Brain microvascular endothelial cell (primary cell): ENCODE measurements at regions not wholly inside any gene's neighbourhood (a gene's known extent, or its start where the extent isn't known, plus 50 kb on each side); places are given as distances from the start of the nearest gene placed in this dataset.
"Not testable (repeated sequence)": the region's sequence is repeated elsewhere in the genome, so short reads cannot be mapped to it uniquely, and the experiment has no call there.

Experiments used
- DNase-seq: peaks from one replicate; pipeline ENCODE4 v3.0.0-alpha.2; 2020
- H3K27ac ChIP-seq: fragments of 250-450 bp; sonication (Bioruptor Pico); 2 replicates; pipeline ENCODE4 v1.5.1; 2020; ENCODE audit warnings: mild to moderate bottlenecking, moderate library complexity
- H3K27me3 ChIP-seq: fragments of 250-450 bp; sonication (Bioruptor Pico); replicated peaks from 2 replicates; pipeline ENCODE4 v1.5.1; 2020; ENCODE audit warnings: mild to moderate bottlenecking
- H3K36me3 ChIP-seq: fragments of 250-450 bp; sonication (Bioruptor Pico); replicated peaks from 2 replicates; pipeline ENCODE4 v1.5.1; 2020; ENCODE audit warnings: mild to moderate bottlenecking
- H3K4me3 ChIP-seq: 2 replicates; pipeline ENCODE4 v1.5.1; 2011; ENCODE audit warnings: low read depth, mild to moderate bottlenecking, control low read depth, low read length, moderate library complexity
- CTCF ChIP-seq: IDR thresholded peaks from 2 replicates; pipeline ENCODE4 v1.5.1; 2011; ENCODE audit warnings: low read depth, mild to moderate bottlenecking, moderate library complexity, low read length, control low read depth, inconsistent platforms; ENCODE audit errors: missing control alignments
- in situ Hi-C: cut with HindIII; loops from 2 replicates; pipeline ENCODE4 v1.10.0; 2017; ENCODE audit warnings: low sequenced_read_pairs, low pct_ligation_motif_present

- DNase-seq: no peak
- in situ Hi-C loops: no loop called here
- no peak for TF ChIP-seq CTCF
Measured at GRCh38 chr4:159779716-159780115, 676.8 kb downstream of the RAPGEF2 start.

GRCh38 chr4:159780196-159780922 lies 677.5 kb downstream of the RAPGEF2 start:
- no peak for TF ChIP-seq CTCF

More at GRCh38 chr4:159779716-159780115, 676.8 kb downstream of the RAPGEF2 start:
- Histone ChIP-seq H3K4me3 (no peak overlapping the region), H3K27me3 (no peaks in the 10 kb centered on the region), H3K36me3 (no peaks in the 10 kb centered on the region), H3K27ac (no peak overlapping the region)

GRCh38 chr4:159787901-159788300 lies 685.0 kb downstream of the RAPGEF2 start:
- Histone ChIP-seq H3K4me3 (no peak overlapping the region), H3K36me3 (no peaks in the 10 kb centered on the region), H3K27ac (no peak overlapping the region), H3K27me3 (no peaks in the 10 kb centered on the region)
- no peak for DNase-seq
- no peak for TF ChIP-seq CTCF
- in situ Hi-C loops: no loop called here

More at GRCh38 chr4:159780196-159780922, 677.5 kb downstream of the RAPGEF2 start:
- H3K27me3 ChIP-seq: no peaks in the 10 kb centered on the region
- in situ Hi-C loops: no loop called here
- H3K27ac ChIP-seq: no peak overlapping the region
- no peak overlapping the region for H3K4me3 ChIP-seq
- no peak for DNase-seq
- H3K36me3 ChIP-seq: no peaks in the 10 kb centered on the region

GRCh38 chr4:159791334-159791733 lies 688.5 kb downstream of the RAPGEF2 start:
- DNase-seq: no peak
- Histone ChIP-seq H3K36me3 (no peaks in the 10 kb centered on the region), H3K27me3 (no peaks in the 10 kb centered on the region), H3K27ac (no peak overlapping the region), H3K4me3 (no peak overlapping the region)
- no peak for TF ChIP-seq CTCF
- in situ Hi-C loops: no loop called here

GRCh38 chr4:159804592-159804991 lies 701.7 kb downstream of the RAPGEF2 start:
- in situ Hi-C loops, H3K4me3 ChIP-seq, H3K27ac ChIP-seq, DNase-seq, H3K36me3 ChIP-seq, H3K27me3 ChIP-seq: not testable (repeated sequence)

GRCh38 chr4:159823743-159824142 lies 720.9 kb downstream of the RAPGEF2 start:
- H3K27me3 ChIP-seq: no peaks in the 10 kb centered on the region
- TF ChIP-seq CTCF: no peak
- DNase-seq: peak; percentile 46
- H3K27ac ChIP-seq: no peak overlapping the region
- no peaks in the 10 kb centered on the region for H3K36me3 ChIP-seq
- in situ Hi-C loops: no loop called here
- no peak overlapping the region for H3K4me3 ChIP-seq
